GM21723 (cell line): ENCODE measurements at regions not wholly inside any gene's neighbourhood (a gene's known extent, or its start where the extent isn't known, plus 50 kb on each side); places are given as distances from the start of the nearest gene placed in this dataset.

ENCODE experiments used
- ATAC-seq: cut with Tn5 transposase; IDR thresholded peaks from one replicate; pipeline ENCODE4 v1.9.1; 2021; ENCODE audit warnings: mild to moderate bottlenecking, moderate library complexity; ENCODE audit not compliant: unreplicated experiment

- ATAC-seq, result no peak
Observed at GRCh38 chr1:238099871-238100270, 209.1 kb upstream of the ZP4 start.

DNA sequence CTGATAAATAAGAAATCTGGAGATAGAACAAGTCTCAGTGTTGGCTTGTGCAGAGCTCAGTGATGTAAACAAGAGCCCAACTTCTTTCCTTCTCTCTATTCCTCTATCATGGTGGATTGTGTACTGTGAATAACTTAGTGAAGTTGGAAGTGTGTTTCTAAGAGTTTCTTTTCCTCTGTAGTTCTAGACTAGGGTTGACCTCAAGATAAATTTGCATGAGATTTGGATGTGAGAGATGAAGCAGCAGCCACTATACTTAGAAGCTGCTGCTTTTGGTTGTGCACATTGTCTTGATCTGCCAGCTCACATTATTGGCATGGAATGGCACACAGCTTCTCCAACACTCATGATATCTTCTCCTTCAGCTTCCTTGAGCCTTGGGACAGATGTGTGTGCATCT, 198.9 kb upstream of the ZP4 start:
- no peak for ATAC-seq

DNA sequence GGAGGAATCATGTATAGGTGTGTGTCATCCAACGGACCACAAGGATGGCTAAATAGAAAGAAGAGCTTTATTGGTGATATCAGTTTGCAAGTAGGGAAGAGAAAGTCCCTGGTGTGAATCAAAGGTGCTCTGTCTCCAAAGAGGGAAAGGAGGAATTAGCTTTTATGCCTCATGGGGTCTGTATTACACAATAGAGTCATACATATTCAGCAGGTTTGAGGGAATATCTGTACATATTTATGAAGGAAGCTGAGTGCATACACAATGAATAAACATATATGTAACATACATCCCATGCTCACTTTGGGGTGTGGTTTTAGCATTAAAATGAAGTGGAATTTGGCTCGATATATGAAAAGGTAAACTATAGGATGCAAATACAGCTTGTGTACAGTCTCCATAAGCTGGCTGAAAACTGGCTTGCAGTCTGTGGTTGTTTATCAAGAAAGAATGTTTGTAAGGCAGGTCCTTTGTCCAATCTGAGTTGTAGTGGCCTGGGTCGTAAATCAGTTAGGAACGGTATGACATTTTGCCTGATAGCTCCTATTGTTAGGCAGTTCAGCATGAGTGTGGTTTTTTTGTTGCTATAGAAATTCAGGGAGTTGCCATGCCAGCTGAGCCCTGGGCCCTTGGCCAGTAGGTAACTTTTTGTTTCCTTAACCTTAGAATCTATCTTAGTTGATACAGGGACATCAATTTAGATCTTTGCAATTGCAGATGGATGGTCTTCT, 198.0 kb upstream of the ZP4 start:
- ATAC-seq, result no peak

DNA sequence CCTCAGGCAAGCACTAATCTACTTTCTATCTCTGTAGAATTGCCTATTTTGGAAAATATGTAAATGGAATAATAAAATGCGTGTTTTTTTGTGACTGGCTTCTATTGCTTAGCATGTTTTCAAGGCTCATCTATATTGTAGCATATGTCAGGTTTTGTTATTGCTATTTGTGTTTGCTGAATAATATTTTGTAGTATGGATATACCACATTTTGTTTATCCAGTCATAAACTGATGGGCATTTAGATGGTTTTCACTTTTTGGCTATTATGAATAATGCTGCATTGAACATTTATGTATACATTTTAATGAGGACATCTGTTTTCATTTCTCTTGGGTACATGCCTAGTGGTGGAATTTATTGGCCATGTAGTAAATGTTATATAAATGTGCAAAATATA, 183.3 kb upstream of the ZP4 start:
- no peak for ATAC-seq

- no peak for ATAC-seq
Observed at GRCh38 chr1:238071061-238071460, 180.3 kb upstream of the ZP4 start.

- ATAC-seq, result no peak
Observed at GRCh38 chr1:238063454-238063853, 172.7 kb upstream of the ZP4 start.

DNA sequence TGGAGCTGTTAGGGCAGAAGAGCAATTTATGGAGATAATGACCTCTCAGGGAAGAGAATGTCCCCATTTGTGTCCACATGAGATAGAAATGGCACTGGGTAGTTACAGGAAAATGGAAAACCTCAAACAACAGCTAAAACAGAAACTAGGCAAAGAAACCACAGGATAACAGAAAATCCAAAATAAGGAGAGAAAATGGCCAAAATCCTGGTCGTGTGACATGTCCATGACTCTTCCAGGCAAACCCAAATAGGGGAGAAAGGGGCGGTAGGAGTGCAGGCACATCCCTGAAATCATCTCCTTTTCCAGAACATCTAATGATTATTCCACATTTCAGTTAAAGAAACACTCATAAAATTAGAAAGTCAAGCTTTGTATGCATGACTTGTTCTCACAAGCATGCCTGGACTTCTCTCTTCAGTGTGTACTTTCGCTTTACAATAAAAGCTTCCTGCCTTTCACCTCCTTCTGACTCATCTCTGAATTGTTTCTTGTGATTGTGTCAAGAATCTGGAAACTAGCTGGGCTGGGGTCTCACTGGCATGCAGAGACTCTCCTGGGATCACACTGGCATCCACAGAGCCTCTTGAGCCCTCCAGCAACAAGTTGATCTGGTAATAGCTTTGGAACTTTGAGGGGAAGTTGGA, 171.4 kb upstream of the ZP4 start:
- no peak for ATAC-seq

- no peak for ATAC-seq
Observed at GRCh38 chr1:238060061-238060460, 169.3 kb upstream of the ZP4 start.

- ATAC-seq, result no peak
Observed at GRCh38 chr1:238052496-238053266, 162.0 kb upstream of the ZP4 start.

DNA sequence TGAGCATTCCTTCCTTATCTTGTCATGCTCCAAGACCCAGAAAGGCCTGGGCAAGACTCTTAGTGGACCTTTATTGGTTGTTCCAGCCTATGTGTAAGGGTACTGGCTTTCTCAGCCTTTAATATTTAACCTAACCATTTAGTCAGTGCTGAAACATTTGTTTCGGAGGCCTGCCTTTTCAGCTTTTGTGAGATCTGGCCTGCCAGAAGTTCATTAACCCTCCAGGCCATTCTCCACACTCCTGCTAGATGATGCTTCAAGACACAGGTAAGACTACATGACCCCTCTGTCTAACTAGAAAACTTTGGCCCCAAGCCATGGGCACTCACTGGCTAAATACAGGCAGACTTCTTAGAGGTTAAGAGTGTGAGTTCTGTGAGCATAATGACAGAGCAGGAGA, 138.4 kb upstream of the ZP4 start:
- no peak for ATAC-seq

DNA sequence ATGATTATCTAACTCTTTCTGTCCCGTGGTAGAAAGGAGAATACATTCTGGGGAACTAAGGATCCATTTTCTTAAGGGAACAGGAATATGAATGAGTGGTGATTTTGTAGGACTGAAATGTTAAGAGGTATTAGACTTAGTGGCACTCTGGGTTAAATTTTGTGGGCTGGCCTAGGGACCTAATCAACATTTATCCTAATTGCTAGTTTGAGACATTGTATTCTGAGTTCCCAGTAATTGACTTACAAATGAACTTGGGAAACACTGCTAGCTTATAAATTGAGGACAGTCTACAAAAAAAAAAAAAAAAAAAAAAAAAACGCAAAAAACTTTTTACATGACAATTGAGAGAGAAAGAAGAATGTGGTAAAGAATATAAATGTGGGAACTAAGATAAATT, 136.6 kb upstream of the ZP4 start:
- no peak for ATAC-seq

- no peak for ATAC-seq
Observed at GRCh38 chr1:238023137-238023536, 132.4 kb upstream of the ZP4 start.

- ATAC-seq, result no peak
Observed at GRCh38 chr1:238018214-238018613, 127.5 kb upstream of the ZP4 start.

DNA sequence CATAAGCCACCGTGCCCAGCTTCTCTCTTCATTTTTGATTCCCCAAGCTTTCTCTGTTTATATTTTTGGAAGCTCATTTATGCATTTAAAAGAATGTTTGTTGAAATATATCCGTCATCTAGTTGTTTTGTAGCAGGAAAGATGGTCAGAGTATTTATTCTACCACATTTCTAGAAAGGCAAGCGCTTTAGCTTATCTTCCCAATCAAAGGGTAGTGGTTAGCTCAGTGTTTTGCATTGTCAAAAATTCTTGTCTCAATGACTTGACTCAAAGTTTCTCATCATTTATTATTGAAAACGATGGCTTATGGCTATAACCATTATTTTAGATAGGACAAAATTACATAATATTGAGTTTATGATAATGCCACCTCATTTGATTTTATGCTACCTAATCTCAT, 116.1 kb upstream of the ZP4 start:
- no peak for ATAC-seq

- ATAC-seq, result no peak
Observed at GRCh38 chr1:238005116-238005515, 114.4 kb upstream of the ZP4 start.

- ATAC-seq, result no peak
Observed at GRCh38 chr1:238001818-238002217, 111.1 kb upstream of the ZP4 start.

DNA sequence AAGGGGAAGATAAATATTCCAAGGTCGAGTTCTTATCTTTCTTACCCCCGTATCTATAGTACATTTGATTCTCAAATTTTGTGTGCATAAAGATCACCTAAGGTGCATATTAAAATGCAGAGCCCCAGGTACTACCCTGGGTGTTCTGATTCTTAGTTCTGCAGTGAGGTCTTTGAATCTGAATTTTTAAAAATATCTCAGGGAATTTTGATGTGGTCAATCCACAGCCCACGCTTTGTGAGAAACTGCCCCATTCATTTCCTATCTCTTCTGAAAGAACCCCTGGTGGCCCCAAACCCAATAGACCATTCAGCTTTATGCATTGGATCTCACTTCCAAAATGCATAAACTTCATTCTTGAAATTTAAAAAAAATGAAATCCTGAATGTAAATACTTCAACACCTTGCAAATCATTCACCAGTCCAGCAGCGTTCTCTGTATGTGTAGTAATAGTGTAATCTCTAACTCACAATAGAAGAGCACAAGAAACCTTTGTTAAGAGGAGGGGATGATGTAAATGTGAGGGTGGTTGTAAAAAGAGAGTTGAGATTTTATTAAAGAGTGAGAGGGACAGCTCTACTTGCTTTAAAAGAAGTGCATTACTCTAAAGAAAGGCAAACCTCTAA, 108.8 kb upstream of the ZP4 start:
- no peak for ATAC-seq

DNA sequence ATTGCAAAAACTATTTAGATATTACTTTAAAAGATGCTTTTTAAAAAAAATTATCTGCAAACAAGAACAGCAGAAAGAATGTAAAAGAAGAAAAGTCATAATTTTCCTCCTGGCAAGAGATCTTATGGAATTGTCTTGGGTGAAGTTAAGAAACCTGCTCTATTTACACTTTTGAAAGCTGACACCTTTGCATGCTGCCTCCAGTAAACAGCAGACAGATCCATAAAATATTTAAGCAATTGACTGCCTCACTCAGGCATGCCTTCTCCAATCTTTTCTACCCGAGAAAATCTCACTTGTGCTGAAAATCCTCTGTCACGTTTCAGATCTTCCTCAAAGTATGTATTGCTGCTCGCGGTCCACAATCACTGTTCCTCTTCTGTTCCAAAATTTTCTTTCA, 107.9 kb upstream of the ZP4 start:
- ATAC-seq, result no peak

DNA sequence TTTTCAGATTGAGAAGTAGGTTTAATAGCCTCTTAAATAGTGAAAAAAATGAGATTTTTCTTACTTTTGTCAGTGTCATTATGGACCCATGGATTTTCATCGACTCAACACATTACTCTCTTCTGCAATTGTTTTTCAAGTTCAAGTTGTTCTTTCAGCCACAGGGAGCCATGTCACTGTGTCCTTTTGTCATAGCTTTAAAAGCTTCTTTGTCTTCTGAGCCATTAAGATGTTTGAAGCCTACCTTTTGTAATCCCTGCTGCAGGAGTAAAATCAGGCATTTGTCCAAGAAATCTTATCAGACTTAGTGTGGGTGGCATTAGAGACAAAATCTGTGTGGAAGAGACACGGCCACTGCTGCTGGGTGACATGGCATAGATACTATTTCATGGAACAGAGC, 92.8 kb upstream of the ZP4 start:
- ATAC-seq, result no peak

DNA sequence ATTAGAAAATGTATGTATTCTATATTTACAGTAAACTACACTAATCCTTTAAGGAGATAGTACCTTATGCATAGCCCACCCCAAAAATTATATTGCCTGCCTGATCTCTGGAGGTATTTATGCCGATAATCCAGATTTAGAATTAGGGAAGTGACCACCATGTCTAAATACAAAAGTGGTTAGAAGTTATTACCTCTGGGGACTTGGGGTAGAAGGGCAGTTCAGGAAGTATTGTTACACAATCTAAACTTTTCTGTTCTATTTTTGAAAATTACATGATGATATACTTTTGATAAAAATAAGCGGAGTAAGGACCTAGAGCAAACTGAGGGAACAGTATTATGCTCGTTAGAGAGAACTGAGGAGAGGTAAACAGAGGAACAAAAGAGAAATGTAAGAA, 90.5 kb upstream of the ZP4 start:
- no peak for ATAC-seq

DNA sequence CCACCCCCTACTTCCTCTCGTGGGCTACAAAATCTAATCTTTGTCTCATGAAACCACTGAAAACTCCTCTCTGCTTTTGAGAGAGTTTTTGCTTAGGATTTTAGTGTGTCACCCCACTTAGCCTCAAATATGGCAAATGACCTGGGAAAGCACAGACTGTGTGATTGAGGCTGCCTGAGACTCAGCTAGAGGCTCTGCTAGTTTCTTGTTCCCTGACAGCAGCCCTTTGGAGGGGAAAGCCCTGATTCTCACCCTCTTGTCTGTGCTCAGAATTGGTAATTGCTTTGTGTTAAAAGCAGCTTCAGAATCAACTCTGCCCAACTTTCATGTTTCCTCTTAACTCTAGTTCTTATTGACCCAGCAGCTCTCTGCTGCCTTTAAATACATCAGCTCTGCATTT, 85.6 kb upstream of the ZP4 start:
- ATAC-seq, result no peak

DNA sequence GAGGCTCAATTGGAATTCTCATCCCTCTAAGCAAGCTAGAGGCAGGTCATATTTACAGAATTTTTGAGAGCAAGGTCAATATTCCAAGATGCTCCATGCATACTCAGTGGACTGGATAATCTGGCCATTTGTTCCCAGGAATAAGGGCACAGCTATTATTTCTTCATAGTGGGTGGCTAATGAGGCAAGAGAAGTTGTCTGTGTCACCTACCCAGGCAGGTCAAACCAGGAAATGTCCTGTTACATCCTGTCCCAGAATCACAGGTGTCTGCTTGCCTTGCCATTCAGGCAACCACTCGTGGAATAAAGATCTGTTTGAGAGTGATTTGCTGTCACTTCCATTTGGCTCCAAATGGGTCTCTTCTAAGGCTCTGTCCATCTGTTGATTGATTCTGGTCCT, 85.2 kb upstream of the ZP4 start:
- no peak for ATAC-seq
